HAP-1 (cell line): ENCODE measurements at regions not wholly inside any gene's neighbourhood (a gene's known extent, or its start where the extent isn't known, plus 50 kb on each side); places are given as distances from the start of the nearest gene placed in this dataset.

Experiments used
- DNase-seq, 2 experiments: peaks; one replicate each; pipeline ENCODE4 v3.0.0-alpha.2; 2016 to 2020; ENCODE audit warnings: low spot score in 2 of 2
- H3K27me3 ChIP-seq: fragments of 250-450 bp; sonication (Bioruptor Pico); 2 replicates; pipeline ENCODE4 v1.5.1; 2020; ENCODE audit warnings: low read depth, mild to moderate bottlenecking, moderate library complexity
- H3K36me3 ChIP-seq: fragments of 250-450 bp; sonication (Bioruptor Pico); replicated peaks from 2 replicates; pipeline ENCODE4 v1.5.1; 2020; ENCODE audit warnings: mild to moderate bottlenecking
- H3K4me1 ChIP-seq: fragments of 250-450 bp; sonication (Bioruptor Pico); 2 replicates; pipeline ENCODE4 v1.5.1; 2020; ENCODE audit warnings: mild to moderate bottlenecking
- H3K4me3 ChIP-seq: fragments of 250-450 bp; sonication (Bioruptor Pico); 2 replicates; pipeline ENCODE4 v1.5.1; 2020; ENCODE audit warnings: mild to moderate bottlenecking, moderate library complexity
- H3K9me3 ChIP-seq: fragments of 250-450 bp; sonication (Bioruptor Pico); 2 replicates; pipeline ENCODE4 v1.5.1; 2020; ENCODE audit warnings: mild to moderate bottlenecking, moderate library complexity
- in situ Hi-C: fragments of 300-500 bp; cut with MboI; formaldehyde crosslinking; loops from 3 replicates; pipeline ENCODE4 v1.14.3; 2020; ENCODE audit warnings: low sequenced_read_pairs, inconsistent platforms, mixed read lengths

DNA sequence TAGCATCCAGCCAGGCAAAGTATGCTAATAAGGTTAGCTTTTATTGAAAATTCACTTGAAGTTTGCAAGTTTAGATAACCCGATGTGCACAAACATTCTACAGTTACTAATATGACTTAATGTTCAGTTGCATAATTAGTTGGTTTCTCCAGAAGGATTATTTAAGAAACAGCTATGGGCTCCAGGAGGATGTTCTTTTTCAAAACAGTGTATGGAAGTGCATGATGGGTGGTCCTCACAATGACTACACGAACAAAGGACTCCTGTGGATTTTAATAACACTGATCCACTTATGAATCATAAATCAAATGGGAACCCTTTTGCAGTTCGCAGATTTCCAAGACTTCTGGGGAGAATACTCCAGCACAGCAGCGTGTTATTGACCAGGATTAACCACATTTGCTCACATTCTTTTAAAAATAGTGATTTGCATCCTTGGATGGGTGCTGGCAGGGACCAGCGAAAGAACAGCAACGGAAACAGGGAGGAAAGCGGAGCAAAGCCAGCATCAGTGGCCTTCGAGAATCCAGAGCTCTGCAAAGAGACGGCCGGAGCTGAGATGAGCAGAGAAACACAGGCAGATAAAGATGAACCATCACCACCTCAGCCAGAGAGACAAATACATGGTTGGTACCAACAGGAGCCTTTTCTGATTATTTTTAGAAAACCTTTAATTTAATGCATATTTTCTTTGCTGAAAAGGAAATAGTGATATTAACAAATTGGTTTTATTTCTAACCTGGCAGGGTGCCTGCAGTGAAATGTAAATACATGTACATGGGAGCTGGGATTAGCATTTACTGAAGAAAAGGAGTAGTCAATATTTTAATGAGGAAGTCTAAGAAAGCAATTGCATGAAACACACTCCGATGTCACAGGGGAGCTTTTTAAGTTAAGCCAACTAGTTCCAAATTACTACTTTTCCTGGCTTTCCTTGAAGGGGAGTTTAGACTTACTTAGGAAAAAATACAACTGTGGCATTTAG is 623.2 kb upstream of the ZFHX3 start:
- in situ Hi-C loops = no loop called here
- no peaks in the 10 kb centered on the region for H3K4me1 ChIP-seq
- DNase-seq = no peak
- no peak overlapping the region for H3K4me3 ChIP-seq
- H3K9me3 ChIP-seq = no peaks in the 10 kb centered on the region; the same call in 1 of the 2 replicates
- H3K27me3 ChIP-seq = no peaks in the 10 kb centered on the region
- H3K36me3 ChIP-seq = no peaks in the 10 kb centered on the region

DNA sequence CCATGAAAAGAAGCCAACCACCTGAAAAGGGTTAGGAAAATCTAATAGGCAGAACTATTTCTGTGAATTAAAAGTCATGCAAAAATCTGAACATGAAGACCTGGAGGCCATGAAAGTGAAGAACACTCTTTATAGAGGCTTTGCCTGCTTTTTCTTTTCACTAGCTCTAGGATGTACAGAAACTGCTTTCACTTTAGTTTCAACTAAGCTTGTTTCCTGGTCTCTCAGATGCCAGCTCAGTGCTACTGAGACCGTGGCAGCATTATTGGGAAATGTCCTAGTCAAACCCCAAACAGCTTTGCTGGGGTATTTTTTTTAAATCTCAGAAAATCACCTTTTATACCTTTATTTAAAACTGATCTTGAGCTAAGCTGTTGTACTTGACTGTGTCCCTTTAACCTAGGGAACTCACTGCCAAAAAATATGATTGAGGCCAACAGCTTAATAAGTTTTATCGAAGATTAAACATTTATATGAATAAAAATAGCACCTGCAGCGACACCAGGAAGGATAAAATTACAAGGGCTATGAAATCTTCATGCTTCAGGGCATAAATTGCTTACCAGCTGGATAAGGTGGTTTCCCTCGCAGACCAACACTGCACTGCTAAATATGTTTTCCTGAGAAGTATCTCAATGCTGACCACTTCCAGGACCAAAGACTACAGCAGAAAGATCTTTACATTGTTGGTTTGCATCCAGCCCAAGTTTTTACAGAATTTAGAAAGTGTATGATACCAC is 621.8 kb upstream of the ZFHX3 start:
- no peaks in the 10 kb centered on the region for H3K4me1 ChIP-seq
- H3K9me3 ChIP-seq = no peaks in the 10 kb centered on the region; the same call in 1 of the 2 replicates
- in situ Hi-C loops = no loop called here
- no peaks in the 10 kb centered on the region for H3K36me3 ChIP-seq
- no peaks in the 10 kb centered on the region for H3K27me3 ChIP-seq
- DNase-seq = no peak
- no peak overlapping the region for H3K4me3 ChIP-seq

DNA sequence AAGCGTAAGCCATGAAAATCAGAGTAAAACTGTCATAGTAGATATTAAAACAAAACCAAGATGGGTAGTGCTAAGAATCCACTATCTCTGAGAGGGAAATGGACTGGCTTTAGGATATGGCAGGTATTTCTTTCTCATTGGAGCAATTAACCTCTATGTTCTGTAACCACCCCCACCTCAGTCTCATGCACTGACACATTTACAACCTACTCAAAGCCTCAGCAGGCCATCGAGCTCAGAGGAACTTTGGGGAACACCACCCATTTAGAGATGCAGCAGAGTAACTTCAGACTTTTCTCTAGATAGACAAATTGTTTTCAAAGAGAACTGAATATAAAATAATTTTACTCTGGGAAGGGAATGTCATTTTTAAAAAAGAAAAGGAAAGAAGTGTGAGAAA is 615.8 kb upstream of the ZFHX3 start:
- peaks cover 10% of the 10 kb centered on the region; the same call in 1 of the 2 replicates for H3K27me3 ChIP-seq
- H3K36me3 ChIP-seq = no peaks in the 10 kb centered on the region
- in situ Hi-C loops = no loop called here
- no peak overlapping the region for H3K4me3 ChIP-seq
- DNase-seq = no peak
- H3K9me3 ChIP-seq = no peaks in the 10 kb centered on the region; the same call in 1 of the 2 replicates
- H3K4me1 ChIP-seq = no peaks in the 10 kb centered on the region

DNA sequence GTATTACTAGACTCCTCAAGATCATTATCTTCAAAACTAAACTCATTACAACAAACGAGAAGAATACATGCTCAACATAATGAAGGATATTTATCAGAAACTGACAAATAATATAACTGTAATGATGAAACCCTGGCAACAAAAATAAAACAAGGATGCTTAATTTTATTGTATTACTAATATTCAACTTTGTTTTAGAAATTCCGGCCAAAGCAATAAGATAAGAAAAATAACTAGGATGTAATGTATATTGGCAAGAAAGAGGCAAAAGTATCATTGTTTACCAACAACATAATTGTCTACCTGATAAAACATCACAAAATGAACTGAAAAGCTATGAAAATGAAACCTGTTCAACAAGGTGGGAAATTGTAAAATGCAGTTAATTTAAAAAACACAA is 588.3 kb upstream of the ZFHX3 start:
- no peaks in the 10 kb centered on the region for H3K4me1 ChIP-seq
- no peaks in the 10 kb centered on the region for H3K9me3 ChIP-seq
- no peaks in the 10 kb centered on the region for H3K27me3 ChIP-seq
- DNase-seq = no peak
- in situ Hi-C loops = no loop called here
- no peaks in the 10 kb centered on the region for H3K36me3 ChIP-seq
- H3K4me3 ChIP-seq = no peak overlapping the region

DNA sequence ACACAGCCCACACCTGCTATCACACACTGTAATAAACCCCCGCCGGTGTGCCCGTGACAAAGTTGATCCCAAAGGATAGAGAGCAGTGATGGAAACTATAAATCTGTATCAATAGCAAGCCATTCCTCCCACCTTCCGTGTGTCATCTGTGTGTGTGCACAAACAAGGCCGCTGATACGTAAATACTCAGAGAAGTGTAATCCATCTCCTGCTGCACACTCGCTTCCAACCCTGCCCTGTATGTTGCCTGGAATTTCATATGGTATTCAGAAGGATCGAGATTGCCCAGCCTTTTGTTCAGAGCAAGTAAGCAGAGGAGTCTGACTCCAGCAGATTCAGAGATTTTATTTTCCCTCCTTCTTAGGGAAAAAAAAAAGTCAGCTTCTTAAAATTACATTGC is 581.1 kb upstream of the ZFHX3 start:
- Histone ChIP-seq H3K4me1 (no peaks in the 10 kb centered on the region), H3K36me3 (no peaks in the 10 kb centered on the region), H3K27me3 (no peaks in the 10 kb centered on the region), H3K9me3 (no peaks in the 10 kb centered on the region), H3K4me3 (no peak overlapping the region)
- in situ Hi-C loops = no loop called here
- DNase-seq = no peak

DNA sequence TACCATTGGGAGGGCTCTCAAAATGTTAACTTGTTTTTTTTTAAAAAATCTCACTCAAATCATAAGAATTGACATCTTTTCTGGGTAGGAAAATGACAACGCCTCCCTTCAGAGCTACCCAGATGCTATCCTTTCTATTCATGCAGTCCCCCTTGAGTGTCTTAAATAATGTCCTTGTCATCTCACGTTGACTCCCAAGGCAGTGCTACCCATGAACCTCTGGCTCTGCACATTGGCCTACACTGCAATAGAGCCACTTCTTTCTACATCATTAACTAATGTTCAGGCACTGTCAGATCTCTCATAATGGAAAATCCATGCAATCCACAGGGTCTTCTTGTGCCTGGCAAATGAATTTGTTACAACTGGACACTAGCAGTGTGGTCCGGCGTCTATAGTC is 569.8 kb upstream of the ZFHX3 start:
- Histone ChIP-seq H3K36me3 (no peaks in the 10 kb centered on the region), H3K4me3 (no peak overlapping the region), H3K4me1 (no peaks in the 10 kb centered on the region), H3K27me3 (no peaks in the 10 kb centered on the region), H3K9me3 (no peaks in the 10 kb centered on the region)
- in situ Hi-C loops = no loop called here
- DNase-seq = no peak

DNA sequence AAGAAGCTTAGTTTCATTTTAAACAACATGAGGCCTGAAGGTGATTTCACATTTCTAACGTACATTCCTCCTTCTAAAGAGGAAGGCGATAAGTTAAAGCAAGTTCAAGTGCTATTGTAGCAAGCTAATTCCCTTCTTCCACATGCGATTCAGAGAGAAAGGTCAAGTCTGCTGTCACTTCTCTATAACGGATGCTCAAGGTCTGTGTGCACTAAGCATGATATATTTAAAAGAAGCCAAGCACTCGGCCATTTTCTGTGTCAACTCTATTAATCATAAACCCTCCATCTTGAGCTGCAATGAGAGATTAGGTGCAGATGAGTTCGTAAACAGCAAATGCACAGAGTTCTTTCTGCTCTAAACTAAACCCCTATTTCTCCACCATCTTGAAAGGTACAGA is 568.8 kb upstream of the ZFHX3 start:
- no peak for DNase-seq
- no peaks in the 10 kb centered on the region for H3K36me3 ChIP-seq
- in situ Hi-C loops = no loop called here
- H3K4me3 ChIP-seq = no peak overlapping the region
- H3K4me1 ChIP-seq = no peaks in the 10 kb centered on the region
- H3K27me3 ChIP-seq = no peaks in the 10 kb centered on the region
- no peaks in the 10 kb centered on the region for H3K9me3 ChIP-seq

DNA sequence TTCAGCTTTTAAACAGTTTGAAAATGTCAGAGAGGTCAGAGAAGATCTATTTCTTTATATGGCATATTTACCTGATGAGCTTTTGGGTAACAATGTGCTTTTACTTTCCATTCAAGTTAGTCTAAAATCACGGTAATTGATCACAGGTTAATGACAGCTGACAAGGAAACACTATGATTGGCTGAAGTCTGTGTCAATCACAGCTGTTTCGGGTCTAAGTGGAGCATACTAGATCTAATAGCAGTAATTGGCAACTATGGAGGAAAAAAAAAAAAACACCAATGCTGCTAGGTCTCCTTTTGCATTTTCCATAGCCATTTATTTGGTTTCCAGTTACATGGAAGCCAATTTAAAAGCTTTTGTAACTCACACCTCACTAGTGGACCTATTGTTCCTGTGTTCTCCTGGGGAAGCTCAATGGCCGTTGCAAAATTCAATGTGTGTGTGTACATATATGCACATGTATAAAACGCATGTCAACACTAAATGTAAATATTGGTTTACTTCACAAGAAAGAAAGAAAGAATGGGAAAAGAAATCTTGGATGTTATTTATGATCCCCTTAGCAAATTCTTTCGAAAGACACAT is 568.3 kb upstream of the ZFHX3 start:
- H3K9me3 ChIP-seq = no peaks in the 10 kb centered on the region
- no peak for DNase-seq
- no peaks in the 10 kb centered on the region for H3K27me3 ChIP-seq
- in situ Hi-C loops = no loop called here
- no peak overlapping the region for H3K4me3 ChIP-seq
- H3K4me1 ChIP-seq = no peaks in the 10 kb centered on the region
- no peaks in the 10 kb centered on the region for H3K36me3 ChIP-seq

DNA sequence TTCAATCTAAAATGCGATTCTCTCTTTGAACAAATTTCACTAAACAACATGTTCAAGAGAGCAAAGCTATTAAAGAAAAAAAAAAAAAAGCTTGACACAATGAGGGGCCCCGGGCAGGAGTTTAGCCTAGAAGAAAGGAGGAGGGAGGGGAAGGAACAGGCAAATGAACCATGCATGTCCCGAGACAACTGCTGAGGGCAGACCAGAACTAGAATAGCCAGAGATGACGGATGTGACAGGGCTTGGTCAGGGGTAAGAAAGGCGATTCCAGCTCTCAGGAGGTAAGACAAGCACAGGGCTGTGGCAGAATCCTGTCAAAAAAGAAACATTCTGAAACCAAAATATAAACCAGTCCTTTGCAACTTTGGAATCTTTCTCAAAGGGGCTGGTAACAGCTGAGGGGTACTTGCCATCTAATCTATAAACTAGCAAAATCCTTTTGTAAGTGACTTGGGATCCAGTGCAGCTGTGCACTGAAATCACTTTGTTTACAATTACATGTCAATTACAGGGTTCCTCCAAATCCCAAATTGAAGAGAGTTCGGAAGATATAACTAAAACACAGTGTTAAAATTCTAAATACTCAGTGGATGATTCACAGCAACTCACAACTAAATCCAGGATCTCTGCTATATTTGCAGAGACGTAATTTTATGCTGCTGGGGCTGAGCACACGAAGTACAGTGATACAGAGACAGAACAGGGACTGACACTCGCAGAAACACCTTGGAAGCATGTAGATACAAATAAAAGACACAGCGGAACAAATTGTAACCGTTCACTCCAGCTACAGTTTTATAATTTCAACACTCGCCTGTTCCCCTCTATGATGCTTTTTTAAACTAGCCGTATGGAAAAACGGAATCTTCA is 567.4 kb upstream of the ZFHX3 start:
- H3K4me1 ChIP-seq = no peaks in the 10 kb centered on the region
- DNase-seq = no peak
- H3K27me3 ChIP-seq = no peaks in the 10 kb centered on the region
- no peaks in the 10 kb centered on the region for H3K9me3 ChIP-seq
- in situ Hi-C loops = no loop called here
- no peaks in the 10 kb centered on the region for H3K36me3 ChIP-seq
- no peak overlapping the region for H3K4me3 ChIP-seq

DNA sequence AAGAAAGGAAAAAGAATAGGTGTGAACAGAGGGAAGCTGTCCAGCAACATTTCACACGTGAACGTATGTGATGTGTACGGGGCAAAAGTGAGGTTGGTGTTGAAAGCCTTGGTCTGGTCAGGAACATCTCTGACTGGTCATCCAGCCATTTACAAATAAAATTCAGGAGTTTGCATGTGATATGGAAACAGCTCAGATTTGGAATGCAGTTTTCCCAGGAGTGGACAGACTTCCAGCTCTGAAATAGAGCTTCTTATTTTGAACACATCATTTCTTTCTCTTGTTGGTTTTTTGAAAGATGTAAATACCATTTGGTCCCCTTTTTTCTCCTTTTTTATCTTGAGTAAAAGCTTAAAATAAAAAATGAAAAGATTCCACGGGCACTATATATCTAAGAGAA is 566.2 kb upstream of the ZFHX3 start:
- in situ Hi-C loops = no loop called here
- Histone ChIP-seq H3K9me3 (no peaks in the 10 kb centered on the region), H3K36me3 (no peaks in the 10 kb centered on the region), H3K4me3 (no peak overlapping the region), H3K4me1 (no peaks in the 10 kb centered on the region), H3K27me3 (0 out of 2 replicates have a peak, but pooled peaks cover 2% of the 10 kb centered on the region)
- no peak for DNase-seq

DNA sequence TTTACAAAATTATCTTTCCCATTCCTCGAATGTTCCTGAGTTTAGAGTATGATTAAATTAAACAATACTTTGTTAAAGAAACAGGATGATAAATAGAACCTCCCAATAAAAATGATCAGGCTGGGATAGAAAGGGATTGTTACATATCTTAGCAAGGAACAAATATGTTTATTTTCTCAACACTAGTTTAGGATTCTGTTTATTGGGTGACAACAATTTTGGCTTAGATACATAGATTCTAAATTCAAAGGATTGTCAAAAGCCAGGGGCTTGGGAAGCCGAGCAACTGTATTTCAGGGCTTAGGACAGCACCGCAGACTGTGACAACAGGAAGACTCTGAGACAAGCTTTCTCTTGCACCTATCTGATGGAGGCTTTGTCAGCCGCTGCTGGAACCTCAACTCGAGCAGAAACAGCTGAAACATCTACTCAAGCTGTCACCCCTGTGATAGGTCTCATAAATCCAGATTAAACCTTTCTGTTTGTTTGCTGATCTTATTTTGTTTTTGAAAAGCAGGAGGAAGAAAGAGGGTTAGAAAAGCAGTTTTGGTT is 562.8 kb upstream of the ZFHX3 start:
- H3K9me3 ChIP-seq = no peaks in the 10 kb centered on the region
- no peak for DNase-seq
- 0 out of 2 replicates have a peak, but pooled peaks cover 6% of the 10 kb centered on the region for H3K27me3 ChIP-seq
- in situ Hi-C loops = no loop called here
- no peaks in the 10 kb centered on the region for H3K36me3 ChIP-seq
- no peaks in the 10 kb centered on the region for H3K4me1 ChIP-seq
- H3K4me3 ChIP-seq = no peak overlapping the region

DNA sequence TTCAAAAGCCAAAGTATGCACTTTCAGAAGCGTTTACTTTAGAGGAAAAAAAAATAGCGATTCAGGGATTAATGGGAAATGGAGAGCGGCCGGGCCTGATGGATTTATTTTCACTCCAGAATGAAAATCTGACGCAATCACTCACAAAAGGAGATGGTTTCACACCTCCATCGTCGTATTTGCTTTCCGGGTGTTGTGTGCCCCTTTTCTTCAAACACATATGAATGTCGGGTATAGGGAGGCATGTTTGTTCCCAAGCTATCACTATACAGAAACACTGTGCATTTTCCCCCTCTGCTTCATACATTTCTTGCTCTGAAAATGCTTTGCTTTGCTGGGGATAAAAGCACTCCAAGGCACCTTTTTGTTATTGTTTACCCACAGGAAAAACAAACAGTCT is 562.2 kb upstream of the ZFHX3 start:
- DNase-seq = no peak
- Histone ChIP-seq H3K36me3 (no peaks in the 10 kb centered on the region), H3K27me3 (0 out of 2 replicates have a peak, but pooled peaks cover 6% of the 10 kb centered on the region), H3K9me3 (no peaks in the 10 kb centered on the region), H3K4me3 (no peak overlapping the region), H3K4me1 (no peaks in the 10 kb centered on the region)
- in situ Hi-C loops = no loop called here

DNA sequence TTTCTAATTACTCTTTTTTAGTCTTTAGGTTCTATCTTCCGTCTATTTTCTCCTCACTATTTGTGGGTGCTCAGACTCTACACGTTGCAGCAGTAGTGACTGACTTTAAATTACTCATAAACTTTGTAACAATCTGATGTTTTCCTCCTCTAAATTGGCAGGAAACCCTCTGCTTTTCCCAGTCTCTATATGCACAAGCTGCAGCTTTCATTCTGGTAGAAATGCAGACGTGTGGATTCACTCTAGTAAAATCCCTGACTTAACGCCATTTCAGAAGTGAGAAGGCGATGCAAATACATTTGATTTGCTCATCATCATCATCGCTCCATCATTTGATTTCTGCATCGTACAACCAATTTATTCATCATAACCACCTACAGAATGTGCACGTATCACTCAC is 561.0 kb upstream of the ZFHX3 start:
- Histone ChIP-seq H3K4me3 (no peak overlapping the region), H3K4me1 (no peaks in the 10 kb centered on the region), H3K36me3 (no peaks in the 10 kb centered on the region), H3K27me3 (0 out of 2 replicates have a peak, but pooled peaks cover 6% of the 10 kb centered on the region), H3K9me3 (no peaks in the 10 kb centered on the region)
- DNase-seq = no peak
- in situ Hi-C loops = no loop called here
